SK-N-SH (cell line): ENCODE measurements at regions not wholly inside any gene's neighbourhood (a gene's known extent, or its start where the extent isn't known, plus 50 kb on each side); places are given as distances from the start of the nearest gene placed in this dataset.

ENCODE experiments used
- CTCF ChIA-PET: fragments of 300-600, 350-600 bp; formaldehyde crosslinking; extraction: SDS; loops from one replicate; lab custom pipeline; 2021; lab: Yijun Ruan, JAX
- POLR2A ChIA-PET: fragments of 350-600 bp; sonication (Branson Sonifier 250); formaldehyde crosslinking; extraction: SDS; loops from one replicate; lab custom pipeline; 2020; ENCODE audit warnings: antibody characterized with exemption, inconsistent platforms; lab: Yijun Ruan, JAX
- DNase-seq: peaks from one replicate; pipeline ENCODE4 v3.0.0; 2012
- H2AFZ ChIP-seq: fragments of 200-600 bp; sonication (generic); 2 replicates; pipeline ENCODE4 v1.8.1; 2016; ENCODE audit warnings: antibody characterized with exemption, mild to moderate bottlenecking, low read depth
- H3F3A ChIP-seq: fragments of 200-600 bp; sonication (generic); replicated peaks from 2 replicates; pipeline ENCODE3; 2016; ENCODE audit warnings: antibody characterized with exemption, mild to moderate bottlenecking; ENCODE audit not compliant: insufficient read depth
- H3K27ac ChIP-seq, 2 experiments: fragments of 200-500 bp in 1 of 2; fragments of 200-600 bp in 1 of 2; sonication (Bioruptor generic) in 1 of 2; sonication (generic), shearing (Covaris generic) in 1 of 2; 2 replicates each; pipeline versions ENCODE4 v1.5.1 to v1.6.1; 2014 to 2016; ENCODE audit warnings: low read depth in 2 of 2, inconsistent platforms in 1 of 2, low read length in 1 of 2, mild to moderate bottlenecking in 1 of 2, mixed read lengths in 1 of 2
- H3K27me3 ChIP-seq: fragments of 200-600 bp; sonication (generic), shearing (Covaris generic); 2 replicates; pipeline ENCODE4 v1.6.1; 2016; ENCODE audit warnings: mixed run types; ENCODE audit not compliant: insufficient read depth
- H3K36me3 ChIP-seq, 2 experiments: fragments of 200-500 bp in 1 of 2; fragments of 200-600 bp in 1 of 2; sonication (Bioruptor generic) in 1 of 2; sonication (generic) in 1 of 2; replicated peaks in 1 of 2; 2 replicates each; pipeline versions ENCODE3 to v1.5.1; 2014 to 2016; ENCODE audit warnings: low read length in 1 of 2, mild to moderate bottlenecking in 1 of 2; ENCODE audit not compliant: insufficient read depth in 2 of 2, control insufficient read depth in 1 of 2
- H3K4me1 ChIP-seq, 2 experiments: fragments of 200-500 bp in 1 of 2; fragments of 200-600 bp in 1 of 2; sonication (Bioruptor generic) in 1 of 2; sonication (generic), shearing (Covaris generic) in 1 of 2; 2 replicates each; pipeline versions ENCODE4 v1.5.1 to v1.6.1; 2014 to 2016; ENCODE audit warnings: low read depth in 1 of 2, low read length in 1 of 2, mixed run types in 1 of 2; ENCODE audit not compliant: insufficient read depth in 2 of 2, control insufficient read depth in 1 of 2
- H3K4me2 ChIP-seq: fragments of 200-600 bp; sonication (generic), shearing (Covaris generic); 2 replicates; pipeline ENCODE4 v1.6.1; 2017; ENCODE audit warnings: mixed run types
- H3K4me3 ChIP-seq, 2 experiments: fragments of 200-500 bp in 1 of 2; fragments of 200-600 bp in 1 of 2; sonication (Bioruptor generic) in 1 of 2; sonication (generic), shearing (Covaris generic) in 1 of 2; 2 replicates each; pipeline versions ENCODE4 v1.5.1 to v1.8.1; 2014 to 2016; ENCODE audit warnings: low read depth in 2 of 2, inconsistent platforms in 1 of 2, low read length in 1 of 2, mild to moderate bottlenecking in 1 of 2, mixed read lengths in 1 of 2, moderate library complexity in 1 of 2
- H3K79me2 ChIP-seq: fragments of 200-600 bp; sonication (generic); 2 replicates; pipeline ENCODE4 v1.8.1; 2017; ENCODE audit warnings: mild to moderate bottlenecking; ENCODE audit not compliant: insufficient read depth
- H3K9ac ChIP-seq: fragments of 200-600 bp; sonication (generic); 2 replicates; pipeline ENCODE4 v1.6.1; 2017; ENCODE audit warnings: mixed run types
- H3K9me2 ChIP-seq: fragments of 200-600 bp; sonication (generic); 2 replicates; pipeline ENCODE4 v1.6.1; 2017; ENCODE audit warnings: mixed run types
- H3K9me3 ChIP-seq: fragments of 200-600 bp; sonication (generic); 2 replicates; pipeline ENCODE4 v1.6.1; 2017; ENCODE audit warnings: mixed run types, mild to moderate bottlenecking, moderate library complexity
- H4K20me1 ChIP-seq: fragments of 200-600 bp; sonication (generic); 2 replicates; pipeline ENCODE4 v1.6.1; 2017; ENCODE audit warnings: mild to moderate bottlenecking, mixed run types; ENCODE audit not compliant: insufficient read depth
- CHD2 ChIP-seq: fragments of 150-350 bp; IDR thresholded peaks from 2 replicates; pipeline ENCODE4 v1.6.1; 2018; ENCODE audit warnings: low read length; ENCODE audit not compliant: partially characterized antibody
- CTCF ChIP-seq: fragments of 200-600 bp; sonication (generic); IDR thresholded peaks from 2 replicates; pipeline ENCODE4 v1.6.1; 2017; ENCODE audit warnings: antibody characterized with exemption, mild to moderate bottlenecking, moderate library complexity
- ELF1 ChIP-seq: IDR thresholded peaks from 2 replicates; pipeline ENCODE4 v1.4.0; 2012
- EZH2phosphoT487 ChIP-seq: fragments of 200-600 bp; sonication (generic); IDR thresholded peaks from 2 replicates; pipeline ENCODE4 v1.6.1; 2017; ENCODE audit warnings: low read depth, mixed run types, mild to moderate bottlenecking, antibody characterized with exemption, moderate library complexity, borderline replicate concordance
- FOSL2 ChIP-seq: IDR thresholded peaks from 2 replicates; pipeline ENCODE4 v1.4.0; 2012; ENCODE audit warnings: low read depth, mild to moderate bottlenecking, moderate library complexity, borderline replicate concordance
- FOXJ3 ChIP-seq: sonication (generic); formaldehyde crosslinking; IDR thresholded peaks from 2 replicates; pipeline ENCODE4 v1.5.1; 2020; ENCODE audit warnings: mild to moderate bottlenecking, missing genetic modification reagents
- FOXM1 ChIP-seq: IDR thresholded peaks from 2 replicates; pipeline ENCODE4 v1.4.0; 2012; ENCODE audit warnings: low read depth, mild to moderate bottlenecking
- IRF3 ChIP-seq: fragments of 150-350 bp; IDR thresholded peaks from 2 replicates; pipeline ENCODE4 v1.6.1; 2016; ENCODE audit warnings: mild to moderate bottlenecking, low read depth, low read length
- JUND ChIP-seq: IDR thresholded peaks from 2 replicates; pipeline ENCODE4 v1.4.0; 2012
- MAX ChIP-seq: IDR thresholded peaks from 2 replicates; pipeline ENCODE4 v1.4.0; 2012; ENCODE audit warnings: low read depth
- MXI1 ChIP-seq: IDR thresholded peaks from 2 replicates; pipeline ENCODE4 v1.6.1; 2012; ENCODE audit warnings: mild to moderate bottlenecking, low read depth, low read length, improper control_type of control experiment
- NRF1 ChIP-seq: IDR thresholded peaks from 2 replicates; pipeline ENCODE4 v1.6.1; 2012; ENCODE audit warnings: low read depth, mild to moderate bottlenecking, low read length
- RCOR1 ChIP-seq: fragments of 150-350 bp; IDR thresholded peaks from 2 replicates; pipeline ENCODE4 v1.6.1; 2017; ENCODE audit warnings: antibody characterized with exemption, low read length
- RFX5 ChIP-seq: IDR thresholded peaks from 2 replicates; pipeline ENCODE4 v1.6.1; 2012; ENCODE audit warnings: mild to moderate bottlenecking, improper control_type of control experiment, low read length
- SMC3 ChIP-seq: IDR thresholded peaks from 2 replicates; pipeline ENCODE4 v1.6.1; 2012; ENCODE audit warnings: low read depth, low read length, improper control_type of control experiment
- TAF1 ChIP-seq: IDR thresholded peaks from 2 replicates; pipeline ENCODE4 v1.6.1; 2012; ENCODE audit warnings: low read depth, mild to moderate bottlenecking, low read length, moderate library complexity, borderline replicate concordance
- TCF12 ChIP-seq: IDR thresholded peaks from 2 replicates; pipeline ENCODE4 v1.4.0; 2012
- USF1 ChIP-seq: IDR thresholded peaks from 2 replicates; pipeline ENCODE4 v1.4.0; 2012; ENCODE audit warnings: low read depth, borderline replicate concordance
- ZBTB33 ChIP-seq: IDR thresholded peaks from 2 replicates; pipeline ENCODE4 v1.4.0; 2012; ENCODE audit warnings: low read depth, borderline replicate concordance
- WGBS: methylation state at CpG from one replicate; pipeline ENCODE4 v1.1.6; 2017; ENCODE audit warnings: low lambda C conversion rate; 5-methylcytosine and 5-hydroxymethylcytosine counted together

GRCh38 chr5:115386657-115387056, 90.2 kb upstream of the CCDC112 start (continued):
- no peak for TF ChIP-seq CHD2
- no peak for TF ChIP-seq NRF1
- no peak for TF ChIP-seq FOXM1
- no peak for TF ChIP-seq CTCF
- TF ChIP-seq MXI1 = no peak
- no peak for TF ChIP-seq TAF1
- TF ChIP-seq, all 33 proteins: peak for 0

GRCh38 chr5:115384587-115385375, 88.3 kb upstream of the CCDC112 start:
- no peak overlapping the region for H3K9ac ChIP-seq
- H3K27ac ChIP-seq = no peak overlapping the region
- CTCF ChIA-PET = interaction anchor here (1.2 kb wide), 1 partner anchor 16 kb away, joined by 3 read pairs; no protein-coding TSS in a partner anchor
- H3K4me3 ChIP-seq = no peak overlapping the region
- H3K9me3 ChIP-seq = no peaks in the 10 kb centered on the region
- TF ChIP-seq MAX = no peak
- no peak for TF ChIP-seq FOXJ3 (CRISPR knock-in tag)
- no peak for TF ChIP-seq MXI1
- no peak for TF ChIP-seq JUND
- no peak for TF ChIP-seq USF1
- no peak for TF ChIP-seq RCOR1
- TF ChIP-seq TCF12 = no peak
- TF ChIP-seq EZH2phosphoT487 = no peak
- no peak for TF ChIP-seq FOSL2
- TF ChIP-seq IRF3 = no peak
- TF ChIP-seq ZBTB33 = no peak
- no peak for TF ChIP-seq RFX5
- TF ChIP-seq ELF1 = no peak
- no peak for TF ChIP-seq SMC3
- TF ChIP-seq, all 33 proteins: peak for 0
- H3K27me3 ChIP-seq = no peaks in the 10 kb centered on the region
- H3K79me2 ChIP-seq = no peaks in the 10 kb centered on the region
- POLR2A ChIA-PET = no interaction called here
- DNase-seq = no peak
- no peaks in the 10 kb centered on the region for H4K20me1 ChIP-seq
- no peaks in the 10 kb centered on the region for H3K9me2 ChIP-seq
- 70% methylated on average over 1 of the region's 1 CpG for WGBS
- H3K4me2 ChIP-seq = no peak overlapping the region
- no peaks in the 10 kb centered on the region for H3K36me3 ChIP-seq
- H3K4me1 ChIP-seq = no peaks in the 10 kb centered on the region; a peak in 2 of 4 replicates
- no peak overlapping the region for H2AFZ ChIP-seq
- H3F3A ChIP-seq = no peaks in the 10 kb centered on the region
